OCI-LY7 (cell line): ENCODE measurements at regions not wholly inside any gene's neighbourhood (a gene's known extent, or its start where the extent isn't known, plus 50 kb on each side); places are given as distances from the start of the nearest gene placed in this dataset. TPM values are rescaled to one million over a fixed set of nuclear protein-coding genes. Genes with fewer than 3 reads are reported as not detected.

ENCODE experiments used
- BruUV-seq: library from RNA; stranded (reverse); fragments of 400-500 nt; replicated peaks from 2 replicates; lab custom pipeline; 2021; lab: Mats Ljungman, UMichigan
- CTCF ChIA-PET: fragments of 300-600 bp; sonication (Branson Sonifier 250); formaldehyde crosslinking; loops from one replicate; lab custom pipeline; 2022; ENCODE audit warnings: antibody characterized with exemption; ENCODE audit not compliant: unreplicated experiment; lab: Charles Lee
- POLR2A ChIA-PET: fragments of 300-600 bp; sonication (Branson Sonifier 250); formaldehyde crosslinking; loops from one replicate; lab custom pipeline; 2022; ENCODE audit warnings: antibody characterized with exemption; lab: Charles Lee
- DNase-seq: peaks from one replicate; pipeline ENCODE4 v3.0.0-alpha.2; 2015; ENCODE audit warnings: low spot score
- H2AFZ ChIP-seq: fragments of 200-600 bp; sonication (generic), shearing (Covaris generic); 2 replicates; pipeline ENCODE4 v1.6.1; 2014; ENCODE audit warnings: mild to moderate bottlenecking, antibody characterized with exemption, low read length, moderate library complexity
- H3K27ac ChIP-seq: fragments of 200-600 bp; sonication (generic); 2 replicates; pipeline ENCODE4 v1.5.1; 2014; ENCODE audit warnings: mixed run types, low read depth, mild to moderate bottlenecking, moderate library complexity, low read length, inconsistent platforms; ENCODE audit not compliant: poor library complexity, severe bottlenecking
- H3K36me3 ChIP-seq: fragments of 200-600 bp; sonication (generic); 2 replicates; pipeline ENCODE4 v1.6.1; 2014; ENCODE audit warnings: mild to moderate bottlenecking, antibody characterized with exemption, low read length, moderate library complexity, mixed read lengths; ENCODE audit not compliant: insufficient read depth
- H3K4me1 ChIP-seq: fragments of 200-600 bp; sonication (generic); 2 replicates; pipeline ENCODE4 v1.5.1; 2014; ENCODE audit warnings: mild to moderate bottlenecking, low read length; ENCODE audit not compliant: insufficient read depth, poor library complexity, severe bottlenecking
- H3K4me2 ChIP-seq: fragments of 200-600 bp; sonication (generic); 2 replicates; pipeline ENCODE4 v1.6.1; 2014; ENCODE audit warnings: mild to moderate bottlenecking, low read length
- H3K4me3 ChIP-seq: fragments of 200-600 bp; sonication (generic); 2 replicates; pipeline ENCODE4 v1.5.1; 2014; ENCODE audit warnings: mild to moderate bottlenecking, low read depth, low read length; ENCODE audit not compliant: poor library complexity, severe bottlenecking
- H3K79me2 ChIP-seq: fragments of 200-600 bp; sonication (generic); 2 replicates; pipeline ENCODE4 v1.6.1; 2016; ENCODE audit warnings: low read depth, mild to moderate bottlenecking, low read length, moderate library complexity, mixed read lengths; ENCODE audit not compliant: insufficient read depth
- H3K9me2 ChIP-seq: fragments of 200-600 bp; sonication (generic); 2 replicates; pipeline ENCODE4 v1.6.1; 2016; ENCODE audit warnings: mild to moderate bottlenecking, low read length, mixed read lengths; ENCODE audit not compliant: insufficient read depth
- H3K9me3 ChIP-seq: fragments of 200-600 bp; sonication (generic); 2 replicates; pipeline ENCODE4 v1.6.1; 2014; ENCODE audit warnings: mild to moderate bottlenecking, mixed run types, low read length, mixed read lengths
- H4K20me1 ChIP-seq: fragments of 200-600 bp; sonication (generic); 2 replicates; pipeline ENCODE4 v1.6.1; 2014; ENCODE audit warnings: mild to moderate bottlenecking, antibody characterized with exemption, low read length, moderate library complexity, mixed read lengths; ENCODE audit not compliant: insufficient read depth
- CTCF ChIP-seq: fragments of 200-600 bp; sonication (generic); conservative IDR thresholded peaks from 2 replicates; pipeline ENCODE4 v1.5.1; 2014; ENCODE audit warnings: mild to moderate bottlenecking, antibody characterized with exemption, low read length, moderate library complexity, mixed read lengths
- EZH2phosphoT487 ChIP-seq: fragments of 200-600 bp; sonication (generic); IDR thresholded peaks from 2 replicates; pipeline ENCODE4 v1.6.1; 2018; ENCODE audit warnings: low read depth, borderline replicate concordance, mild to moderate bottlenecking, mixed run types, antibody characterized with exemption, low read length, moderate library complexity, mixed read lengths
- intact Hi-C: fragments of 100-400 bp; cut with micrococcal nuclease; formaldehyde crosslinking; loops from one replicate; pipeline ENCODE4 v1.10.0; 2022; ENCODE audit not compliant: unreplicated experiment
- microRNA-seq: library from miRNA; unstranded; fragments of <30 nt; microRNA quantifications from one replicate; pipeline ENCODE4 v1.2.0, GENCODE V29; 2022; ENCODE audit warnings: borderline replicate concordance
- small RNA-seq: library from RNA; depleted of rRNA; stranded (forward); fragments of <200 nt; gene quantifications from one replicate; pipeline ENCODE3, GENCODE V24; 2014

GRCh38 chr11:90274362-90274761, 51.5 kb upstream of the CHORDC1 start:
- Histone ChIP-seq H3K4me3 (no peak overlapping the region), H3K36me3 (no peaks in the 10 kb centered on the region), H3K9me2 (no peaks in the 10 kb centered on the region), H3K4me1 (no peaks in the 10 kb centered on the region), H4K20me1 (no peaks in the 10 kb centered on the region), H2AFZ (no peak overlapping the region), H3K27ac (no peak overlapping the region), H3K79me2 (no peaks in the 10 kb centered on the region), H3K4me2 (no peak overlapping the region), H3K9me3 (no peaks in the 10 kb centered on the region)
- no TSS peak for BruUV-seq
- TF ChIP-seq CTCF, result no peak
- no peak for TF ChIP-seq EZH2phosphoT487
- intact Hi-C loops, result no loop called here
- ChIA-PET POLR2A (no interaction called here), CTCF (no interaction called here)
- DNase-seq, result no peak

Small RNA genes lying in the stretch of these regions (microRNA-seq; reads per million reads assigned to microRNA genes)
- gene MIR1261 (not detected), gene MIR4490 (not detected)

Small RNA genes lying in the stretch of these regions (small RNA-seq; reads per million reads assigned to genes)
- not detected for gene AP001002.3
- gene MIR1261, result not detected
- not detected for gene MIR4490
